HepG2 (cell line): ENCODE measurements at regions not wholly inside any gene's neighbourhood (a gene's known extent, or its start where the extent isn't known, plus 50 kb on each side); places are given as distances from the start of the nearest gene placed in this dataset.

ENCODE experiments used
- ATAC-seq: fragments of 200-7000 bp; cut with Tn5 transposase; 3 replicates; pipeline ENCODE4 v1.9.1; 2020; ENCODE audit warnings: mild to moderate bottlenecking, moderate library complexity
- BruUV-seq: library from RNA; stranded (reverse); fragments of 400-500 nt; replicated peaks from 2 replicates; lab custom pipeline; 2021; lab: Mats Ljungman, UMichigan
- CTCF ChIA-PET: fragments of 300-600 bp; formaldehyde crosslinking; extraction: SDS; loops from one replicate; lab custom pipeline; 2021; ENCODE audit warnings: low total read pairs, inconsistent platforms, low intra/inter-chr PET ratio; lab: Yijun Ruan, JAX
- POLR2A ChIA-PET: fragments of 350-600 bp; sonication (Branson Sonifier 250); formaldehyde crosslinking; loops from one replicate; lab custom pipeline; 2020; ENCODE audit warnings: antibody characterized with exemption, inconsistent platforms; lab: Yijun Ruan, JAX
- DNase-seq: peaks from one replicate; pipeline ENCODE4 v3.0.0-alpha.2; 2015; ENCODE audit warnings: low spot score
- FAIRE-seq: peaks from 3 replicates; lab custom pipeline; 2011; peaks lifted over from hg19 to GRCh38; lab: Jason Lieb, UNC
- H2AFZ ChIP-seq: one replicate; pipeline ENCODE4 v1.6.1; 2011; ENCODE audit warnings: low read length, inconsistent platforms
- H3K27ac ChIP-seq: fragments of 300-600 bp; 3 replicates; pipeline ENCODE4 v1.8.0; 2011; ENCODE audit warnings: mixed run types, mild to moderate bottlenecking, mixed read lengths, low read length, inconsistent platforms; ENCODE audit not compliant: insufficient read depth; ENCODE audit errors: extremely low read length
- H3K27me3 ChIP-seq, 2 experiments: fragments of 200-600 bp in 1 of 2; 2 replicates in 1 of 2; 3 replicates in 1 of 2; pipeline versions ENCODE4 v1.6.0 to v1.8.0; 2011; ENCODE audit warnings: low read length in 2 of 2, mild to moderate bottlenecking in 2 of 2, moderate library complexity in 2 of 2, inconsistent platforms in 1 of 2; ENCODE audit not compliant: insufficient read depth in 2 of 2, control insufficient read depth in 1 of 2
- H3K36me3 ChIP-seq, 2 experiments: fragments of 200-600 bp in 1 of 2; replicated peaks in 1 of 2; 2 replicates in 1 of 2; 3 replicates in 1 of 2; pipeline versions ENCODE4 v1.5.1 to v1.8.0; 2011; ENCODE audit warnings: low read length in 2 of 2, inconsistent platforms in 1 of 2; ENCODE audit not compliant: insufficient read depth in 2 of 2, control insufficient read depth in 1 of 2
- H3K4me1 ChIP-seq: 2 replicates; pipeline ENCODE4 v1.5.1; 2012; ENCODE audit warnings: low read length, inconsistent platforms; ENCODE audit not compliant: insufficient read depth
- H3K4me2 ChIP-seq: 2 replicates; pipeline ENCODE4 v1.6.0; 2011; ENCODE audit warnings: low read depth, low read length, inconsistent platforms
- H3K4me3 ChIP-seq, 3 experiments: fragments of 200-600 bp in 1 of 3; sonication (generic), shearing (Covaris generic) in 1 of 3; replicated peaks in 1 of 3; 2 replicates each; pipeline ENCODE4 v1.5.1; 2011 to 2016; ENCODE audit warnings: low read length in 3 of 3, inconsistent platforms in 2 of 3, low read depth in 2 of 3, mild to moderate bottlenecking in 2 of 3, control low read depth in 1 of 3, mixed read lengths in 1 of 3; ENCODE audit not compliant: insufficient read depth in 1 of 3
- H3K79me2 ChIP-seq: one replicate; pipeline ENCODE4 v1.6.1; 2011; ENCODE audit warnings: low read length, inconsistent platforms; ENCODE audit not compliant: insufficient read depth
- H3K9ac ChIP-seq: 2 replicates; pipeline ENCODE4 v1.6.0; 2011; ENCODE audit warnings: mild to moderate bottlenecking, low read depth, low read length, inconsistent platforms; ENCODE audit not compliant: insufficient read depth
- H3K9me3 ChIP-seq: 2 replicates; pipeline ENCODE4 v1.5.1; 2012; ENCODE audit warnings: mild to moderate bottlenecking, low read length
- H4K20me1 ChIP-seq: 2 replicates; pipeline ENCODE4 v1.6.0; 2011; ENCODE audit warnings: inconsistent platforms, mild to moderate bottlenecking, low read length, moderate library complexity; ENCODE audit not compliant: insufficient read depth
- ASH2L ChIP-seq: fragments of 300-600, 200-600 bp; sonication (generic); IDR thresholded peaks from 2 replicates; pipeline ENCODE4 v1.7.0; 2017; ENCODE audit warnings: low read depth, mild to moderate bottlenecking, moderate library complexity, mixed read lengths, low read length; ENCODE audit not compliant: insufficient read length
- FOSL2 ChIP-seq: sonication (generic); formaldehyde crosslinking; IDR thresholded peaks from 2 replicates; pipeline ENCODE4 v1.4.0; 2020; ENCODE audit warnings: missing genetic modification reagents
- HDAC1 ChIP-seq: sonication (generic); formaldehyde crosslinking; IDR thresholded peaks from 2 replicates; pipeline ENCODE4 v1.5.1; 2020; ENCODE audit warnings: mild to moderate bottlenecking, missing genetic modification reagents
- NCOA2 ChIP-seq: sonication (generic); formaldehyde crosslinking; IDR thresholded peaks from 2 replicates; pipeline ENCODE4 v1.8.0; 2022; ENCODE audit warnings: inconsistent platforms
- NFRKB ChIP-seq: fragments of 450-650 bp; IDR thresholded peaks from 2 replicates; pipeline ENCODE4 v1.6.1; 2017
- NR2F2 ChIP-seq: IDR thresholded peaks from 2 replicates; pipeline ENCODE4 v1.6.1; 2012; ENCODE audit warnings: low read depth, inconsistent platforms, borderline replicate concordance
- PHF20 ChIP-seq: sonication (generic); formaldehyde crosslinking; IDR thresholded peaks from 2 replicates; pipeline ENCODE4 v1.5.0; 2020; ENCODE audit warnings: mild to moderate bottlenecking, missing genetic modification reagents
- RAD21 ChIP-seq: fragments of 450-650 bp; formaldehyde crosslinking; IDR thresholded peaks from 2 replicates; pipeline ENCODE4 v1.5.0; 2020; ENCODE audit warnings: mild to moderate bottlenecking
- RBFOX2 ChIP-seq: fragments of 200-400 bp; formaldehyde crosslinking; IDR thresholded peaks from 2 replicates; pipeline ENCODE4 v1.6.1; 2017; ENCODE audit warnings: low read depth, mild to moderate bottlenecking, low read length
- U2AF1 ChIP-seq: fragments of 200-400 bp; formaldehyde crosslinking; optimal IDR thresholded peaks from 2 replicates; pipeline ENCODE3; 2017; ENCODE audit warnings: mild to moderate bottlenecking, low read depth, low read length
- ZNF331 ChIP-seq: sonication (generic); formaldehyde crosslinking; IDR thresholded peaks from 2 replicates; pipeline ENCODE4 v1.4.0; 2020; ENCODE audit warnings: missing genetic modification reagents
- ZNF337 ChIP-seq: sonication (generic); formaldehyde crosslinking; IDR thresholded peaks from 2 replicates; pipeline ENCODE4 v1.5.1; 2020; ENCODE audit warnings: missing genetic modification reagents, low read depth, mild to moderate bottlenecking, borderline replicate concordance
- ZNF33B ChIP-seq: sonication (generic); formaldehyde crosslinking; IDR thresholded peaks from 2 replicates; pipeline ENCODE4 v1.5.1; 2020; ENCODE audit warnings: mild to moderate bottlenecking, missing genetic modification reagents
- ZNF607 ChIP-seq: sonication (generic); formaldehyde crosslinking; IDR thresholded peaks from 2 replicates; pipeline ENCODE4 v1.5.1; 2020; ENCODE audit warnings: missing genetic modification reagents, mild to moderate bottlenecking, borderline replicate concordance
- ZNF747 ChIP-seq: sonication (generic); formaldehyde crosslinking; IDR thresholded peaks from 2 replicates; pipeline ENCODE4 v1.8.1; 2023; ENCODE audit warnings: missing genetic modification reagents, mild to moderate bottlenecking, borderline replicate concordance
- WGBS: methylation state at CpG from one replicate; pipeline ENCODE4 v1.1.6; 2017; ENCODE audit warnings: low lambda C conversion rate; 5-methylcytosine and 5-hydroxymethylcytosine counted together
- in situ Hi-C: cut with HindIII; loops from 2 replicates; pipeline ENCODE4 v1.10.0; 2017; ENCODE audit warnings: low pct_unique_long_range_greater_than_20kb; ENCODE audit not compliant: extremely low pct_ligation_motif_present
- intact Hi-C: fragments of 100-400 bp; cut with micrococcal nuclease; formaldehyde crosslinking; loops from one replicate; pipeline ENCODE4 v1.10.0; 2022; ENCODE audit not compliant: unreplicated experiment
- TF ChIP-seq, protein P1 (sequence below): sonication (generic); formaldehyde crosslinking; IDR thresholded peaks from 2 replicates; pipeline ENCODE4 v1.4.0; 2020; ENCODE audit warnings: missing genetic modification reagents
- TF ChIP-seq, protein P2 (sequence below): sonication (generic); formaldehyde crosslinking; IDR thresholded peaks from 2 replicates; pipeline ENCODE4 v1.4.0; 2020; ENCODE audit warnings: missing genetic modification reagents
- TF ChIP-seq, protein P3 (sequence below): sonication (generic); formaldehyde crosslinking; IDR thresholded peaks from 2 replicates; pipeline ENCODE4 v1.4.0; 2020; ENCODE audit warnings: mild to moderate bottlenecking, missing genetic modification reagents
- TF ChIP-seq, protein P4 (sequence below): sonication (generic); formaldehyde crosslinking; IDR thresholded peaks from 2 replicates; pipeline ENCODE4 v1.4.0; 2020; ENCODE audit warnings: missing genetic modification reagents, borderline replicate concordance

DNA sequence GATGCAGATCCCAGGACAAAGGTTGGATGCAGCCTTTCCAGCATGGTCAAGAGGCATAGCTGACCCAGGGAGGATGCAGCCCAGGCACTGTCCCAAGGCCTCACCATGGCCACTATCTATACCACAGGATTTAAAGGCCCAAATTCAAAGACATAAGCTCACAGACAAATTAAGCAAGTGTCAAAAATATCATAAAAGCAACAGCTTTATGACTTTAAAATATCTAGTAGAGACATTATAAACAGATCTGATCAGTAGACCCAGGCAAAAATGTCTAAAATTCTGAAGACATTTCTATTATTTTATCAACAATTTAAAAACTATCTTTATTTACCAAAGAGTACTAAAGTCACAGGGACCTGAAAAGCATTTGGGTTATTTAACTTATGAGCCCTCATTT is 373.5 kb downstream of the CDC5L start (continued):
- TF ChIP-seq, protein P1, sequence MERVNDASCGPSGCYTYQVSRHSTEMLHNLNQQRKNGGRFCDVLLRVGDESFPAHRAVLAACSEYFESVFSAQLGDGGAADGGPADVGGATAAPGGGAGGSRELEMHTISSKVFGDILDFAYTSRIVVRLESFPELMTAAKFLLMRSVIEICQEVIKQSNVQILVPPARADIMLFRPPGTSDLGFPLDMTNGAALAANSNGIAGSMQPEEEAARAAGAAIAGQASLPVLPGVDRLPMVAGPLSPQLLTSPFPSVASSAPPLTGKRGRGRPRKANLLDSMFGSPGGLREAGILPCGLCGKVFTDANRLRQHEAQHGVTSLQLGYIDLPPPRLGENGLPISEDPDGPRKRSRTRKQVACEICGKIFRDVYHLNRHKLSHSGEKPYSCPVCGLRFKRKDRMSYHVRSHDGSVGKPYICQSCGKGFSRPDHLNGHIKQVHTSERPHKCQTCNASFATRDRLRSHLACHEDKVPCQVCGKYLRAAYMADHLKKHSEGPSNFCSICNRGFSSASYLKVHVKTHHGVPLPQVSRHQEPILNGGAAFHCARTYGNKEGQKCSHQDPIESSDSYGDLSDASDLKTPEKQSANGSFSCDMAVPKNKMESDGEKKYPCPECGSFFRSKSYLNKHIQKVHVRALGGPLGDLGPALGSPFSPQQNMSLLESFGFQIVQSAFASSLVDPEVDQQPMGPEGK = no peak
- TF ChIP-seq U2AF1 = no peak

DNA sequence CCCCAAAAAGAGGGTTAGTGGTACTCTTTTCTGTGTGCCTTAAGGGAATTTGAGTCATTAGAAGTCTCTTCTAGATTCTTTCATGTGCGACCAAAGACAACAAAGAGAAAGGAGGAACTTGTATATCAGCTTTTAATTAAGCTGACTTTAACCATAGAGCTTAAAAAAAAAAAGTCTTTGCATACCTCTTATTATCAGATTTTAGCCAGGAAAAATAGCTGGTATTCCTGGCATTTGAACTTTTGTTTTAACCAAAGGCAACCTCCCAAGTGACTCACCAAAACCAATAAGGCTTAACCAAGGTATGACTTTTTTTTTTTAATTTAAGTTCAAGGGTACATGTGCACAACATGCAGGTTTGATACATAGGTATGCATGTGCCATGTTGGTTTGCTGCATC is 375.0 kb downstream of the CDC5L start:
- H3K9me3 ChIP-seq = peaks cover 20% of the 10 kb centered on the region
- intact Hi-C loops (no loop called here), in situ Hi-C loops (no loop called here)
- no TSS peak for BruUV-seq
- H3K4me3 ChIP-seq = no peak overlapping the region
- no peak for ATAC-seq
- CTCF ChIA-PET = no interaction called here
- no peaks in the 10 kb centered on the region for H4K20me1 ChIP-seq
- no peak overlapping the region for H3K9ac ChIP-seq
- H3K36me3 ChIP-seq = no peaks in the 10 kb centered on the region
- no peak overlapping the region for H3K27ac ChIP-seq
- no peaks in the 10 kb centered on the region for H3K4me1 ChIP-seq
- 0% methylated on average over 1 of the region's 1 CpG for WGBS
- DNase-seq = no peak
- no peak overlapping the region for H2AFZ ChIP-seq
- H3K4me2 ChIP-seq = no peak overlapping the region
- no peaks in the 10 kb centered on the region for H3K79me2 ChIP-seq
- POLR2A ChIA-PET = no interaction called here
- FAIRE-seq = no peak
- H3K27me3 ChIP-seq = peaks cover 0 to 9% of the 10 kb centered on the region in 2 experiments; a peak in 1 of 5 replicates
- no peak for TF ChIP-seq HDAC1 (CRISPR knock-in tag)
- no peak for TF ChIP-seq FOSL2 (CRISPR knock-in tag)
- no peak for TF ChIP-seq ZNF607 (CRISPR knock-in tag)
- TF ChIP-seq, protein P2, sequence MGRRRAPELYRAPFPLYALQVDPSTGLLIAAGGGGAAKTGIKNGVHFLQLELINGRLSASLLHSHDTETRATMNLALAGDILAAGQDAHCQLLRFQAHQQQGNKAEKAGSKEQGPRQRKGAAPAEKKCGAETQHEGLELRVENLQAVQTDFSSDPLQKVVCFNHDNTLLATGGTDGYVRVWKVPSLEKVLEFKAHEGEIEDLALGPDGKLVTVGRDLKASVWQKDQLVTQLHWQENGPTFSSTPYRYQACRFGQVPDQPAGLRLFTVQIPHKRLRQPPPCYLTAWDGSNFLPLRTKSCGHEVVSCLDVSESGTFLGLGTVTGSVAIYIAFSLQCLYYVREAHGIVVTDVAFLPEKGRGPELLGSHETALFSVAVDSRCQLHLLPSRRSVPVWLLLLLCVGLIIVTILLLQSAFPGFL (CRISPR knock-in tag) = no peak
- no peak for TF ChIP-seq ASH2L
- no peak for TF ChIP-seq PHF20 (CRISPR knock-in tag)
- TF ChIP-seq, protein P3, sequence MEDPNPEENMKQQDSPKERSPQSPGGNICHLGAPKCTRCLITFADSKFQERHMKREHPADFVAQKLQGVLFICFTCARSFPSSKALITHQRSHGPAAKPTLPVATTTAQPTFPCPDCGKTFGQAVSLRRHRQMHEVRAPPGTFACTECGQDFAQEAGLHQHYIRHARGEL (CRISPR knock-in tag) = no peak
- TF ChIP-seq RBFOX2 = no peak
- no peak for TF ChIP-seq NCOA2 (CRISPR knock-in tag)
- TF ChIP-seq NFRKB = no peak
- TF ChIP-seq NR2F2 = no peak
- TF ChIP-seq, protein P4, sequence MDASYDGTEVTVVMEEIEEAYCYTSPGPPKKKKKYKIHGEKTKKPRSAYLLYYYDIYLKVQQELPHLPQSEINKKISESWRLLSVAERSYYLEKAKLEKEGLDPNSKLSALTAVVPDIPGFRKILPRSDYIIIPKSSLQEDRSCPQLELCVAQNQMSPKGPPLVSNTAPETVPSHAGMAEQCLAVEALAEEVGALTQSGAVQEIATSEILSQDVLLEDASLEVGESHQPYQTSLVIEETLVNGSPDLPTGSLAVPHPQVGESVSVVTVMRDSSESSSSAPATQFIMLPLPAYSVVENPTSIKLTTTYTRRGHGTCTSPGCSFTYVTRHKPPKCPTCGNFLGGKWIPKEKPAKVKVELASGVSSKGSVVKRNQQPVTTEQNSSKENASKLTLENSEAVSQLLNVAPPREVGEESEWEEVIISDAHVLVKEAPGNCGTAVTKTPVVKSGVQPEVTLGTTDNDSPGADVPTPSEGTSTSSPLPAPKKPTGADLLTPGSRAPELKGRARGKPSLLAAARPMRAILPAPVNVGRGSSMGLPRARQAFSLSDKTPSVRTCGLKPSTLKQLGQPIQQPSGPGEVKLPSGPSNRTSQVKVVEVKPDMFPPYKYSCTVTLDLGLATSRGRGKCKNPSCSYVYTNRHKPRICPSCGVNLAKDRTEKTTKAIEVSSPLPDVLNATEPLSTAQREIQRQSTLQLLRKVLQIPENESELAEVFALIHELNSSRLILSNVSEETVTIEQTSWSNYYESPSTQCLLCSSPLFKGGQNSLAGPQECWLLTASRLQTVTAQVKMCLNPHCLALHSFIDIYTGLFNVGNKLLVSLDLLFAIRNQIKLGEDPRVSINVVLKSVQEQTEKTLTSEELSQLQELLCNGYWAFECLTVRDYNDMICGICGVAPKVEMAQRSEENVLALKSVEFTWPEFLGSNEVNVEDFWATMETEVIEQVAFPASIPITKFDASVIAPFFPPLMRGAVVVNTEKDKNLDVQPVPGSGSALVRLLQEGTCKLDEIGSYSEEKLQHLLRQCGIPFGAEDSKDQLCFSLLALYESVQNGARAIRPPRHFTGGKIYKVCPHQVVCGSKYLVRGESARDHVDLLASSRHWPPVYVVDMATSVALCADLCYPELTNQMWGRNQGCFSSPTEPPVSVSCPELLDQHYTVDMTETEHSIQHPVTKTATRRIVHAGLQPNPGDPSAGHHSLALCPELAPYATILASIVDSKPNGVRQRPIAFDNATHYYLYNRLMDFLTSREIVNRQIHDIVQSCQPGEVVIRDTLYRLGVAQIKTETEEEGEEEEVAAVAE (CRISPR knock-in tag) = no peak
- TF ChIP-seq ZNF331 (CRISPR knock-in tag) = no peak
- TF ChIP-seq ZNF747 (CRISPR knock-in tag) = no peak
- no peak for TF ChIP-seq RAD21 (CRISPR knock-in tag)
- TF ChIP-seq ZNF337 (CRISPR knock-in tag) = no peak
- TF ChIP-seq ZNF33B (CRISPR knock-in tag) = no peak
